Caki2 (cell line): ENCODE measurements at regions not wholly inside any gene's neighbourhood (a gene's known extent, or its start where the extent isn't known, plus 50 kb on each side); places are given as distances from the start of the nearest gene placed in this dataset.
A peak's percentile ranks its signal among the peaks of the same experiment; 100 is the strongest.

Experiments
- DNase-seq: peaks from one replicate; pipeline ENCODE4 v3.0.0-alpha.2; 2015; ENCODE audit warnings: low read depth
- in situ Hi-C: cut with HindIII; loops from 2 replicates; pipeline ENCODE4 v1.10.0; 2016; ENCODE audit warnings: low sequenced_read_pairs, low pct_unique_long_range_greater_than_20kb, mixed read lengths

DNA sequence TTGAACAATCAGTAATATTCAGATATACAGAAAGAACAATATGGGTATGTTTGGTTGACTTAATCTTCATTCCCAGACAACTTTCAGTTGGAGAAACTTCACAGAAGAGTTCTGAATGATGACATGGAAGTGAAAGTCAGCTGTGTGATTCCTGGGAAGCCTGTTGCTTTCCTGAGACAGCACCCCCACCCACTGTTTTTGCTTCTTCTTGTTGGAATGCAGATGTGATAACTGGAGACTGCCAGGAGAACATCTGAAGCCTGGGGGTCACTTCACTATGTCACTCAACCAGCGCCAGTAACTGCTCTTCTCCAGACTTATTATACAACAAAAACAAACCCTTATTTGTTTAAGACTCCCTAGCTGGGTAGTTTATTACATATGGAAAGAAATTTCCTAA, 599.4 kb downstream of the ZIC1 start:
- in situ Hi-C loops: no loop called here
- no peak for DNase-seq

DNA sequence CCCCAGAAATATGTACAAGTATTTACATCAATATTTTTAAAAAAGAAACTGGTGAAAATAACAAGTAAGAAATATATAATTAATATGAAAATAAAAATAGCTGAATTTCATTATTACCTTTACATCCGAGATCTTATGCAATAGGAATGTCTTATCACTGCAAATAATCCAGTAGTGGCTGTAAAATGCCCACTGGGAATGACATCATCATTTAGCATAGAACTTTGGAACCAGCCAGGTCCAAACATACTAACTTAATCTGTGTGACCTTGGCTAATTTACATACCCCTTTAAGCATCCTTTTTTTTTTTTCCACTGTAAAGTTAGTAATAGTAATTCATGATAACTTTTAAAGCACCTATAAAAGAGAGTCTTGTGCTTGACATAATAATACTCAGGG, 611.7 kb downstream of the ZIC1 start:
- in situ Hi-C loops: no loop called here
- DNase-seq: no peak

DNA sequence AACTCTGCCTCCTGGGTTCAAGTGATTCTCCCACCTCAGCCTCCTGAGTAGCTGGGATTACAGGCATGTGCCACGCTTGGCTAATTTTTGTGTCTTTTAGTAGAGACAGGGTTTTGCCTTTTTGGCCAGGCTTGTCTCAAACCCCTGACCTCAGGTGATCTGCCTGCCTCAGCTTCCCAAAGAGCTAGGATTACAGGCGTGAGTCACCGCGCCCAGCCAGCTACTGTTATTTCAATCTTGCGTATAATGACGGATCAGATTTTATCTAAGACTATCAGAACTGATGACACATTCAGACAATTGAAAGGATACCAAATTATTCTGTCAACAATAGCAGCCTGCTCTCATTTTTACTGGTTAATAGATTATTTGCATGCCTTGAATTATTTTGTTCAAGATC, 612.2 kb downstream of the ZIC1 start:
- in situ Hi-C loops: no loop called here
- DNase-seq: no peak

DNA sequence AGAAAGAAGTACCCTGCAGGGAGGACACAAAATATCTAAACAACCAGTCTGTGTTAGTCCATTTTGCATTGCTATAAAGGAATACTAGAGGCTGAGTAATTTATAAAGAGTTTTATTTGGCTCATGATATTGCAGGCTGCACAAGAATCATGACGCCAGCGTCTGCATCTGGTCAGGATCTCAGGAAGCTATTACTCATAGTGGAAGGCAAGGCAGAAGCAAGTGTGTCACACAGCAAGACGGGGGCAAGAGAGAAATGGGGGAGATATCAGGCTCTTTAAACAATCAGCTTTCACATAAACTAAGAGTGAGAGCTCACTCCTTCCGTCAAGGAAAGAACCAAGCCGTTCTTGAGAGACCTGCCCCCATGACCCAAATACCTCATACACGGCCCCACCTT, 614.8 kb downstream of the ZIC1 start:
- DNase-seq: no peak

DNA sequence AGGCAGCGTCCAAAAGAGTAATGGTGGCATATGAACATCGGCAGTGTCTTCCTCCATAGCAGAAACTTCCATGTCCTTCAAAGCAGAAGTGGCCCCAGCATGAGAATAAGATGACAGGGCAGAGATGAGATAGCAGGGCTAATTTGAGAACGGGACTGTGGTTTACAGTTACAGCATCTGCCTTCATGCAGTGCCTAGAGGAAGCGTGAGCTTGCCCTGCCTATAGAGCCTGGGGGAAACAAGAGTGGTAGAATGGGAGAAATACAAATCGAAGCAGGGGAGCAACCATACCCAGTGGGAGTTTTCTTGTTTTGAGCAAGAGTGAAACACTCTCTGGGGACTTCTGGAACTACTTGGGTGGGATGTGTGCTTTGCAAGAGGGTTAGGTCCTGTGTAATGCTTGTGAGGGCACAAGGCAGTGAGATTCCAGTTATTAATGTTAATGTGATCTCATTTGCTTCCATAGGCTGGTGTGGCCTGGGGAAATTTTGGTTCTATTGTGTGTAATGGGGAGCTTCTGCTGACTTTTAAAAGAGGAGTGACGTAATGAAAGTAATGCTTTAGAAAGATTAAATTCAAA, 616.9 kb downstream of the ZIC1 start:
- no peak for DNase-seq
- in situ Hi-C loops: no loop called here

More for the DNA sequence above, 614.8 kb downstream of the ZIC1 start:
- in situ Hi-C loops: no loop called here

DNA sequence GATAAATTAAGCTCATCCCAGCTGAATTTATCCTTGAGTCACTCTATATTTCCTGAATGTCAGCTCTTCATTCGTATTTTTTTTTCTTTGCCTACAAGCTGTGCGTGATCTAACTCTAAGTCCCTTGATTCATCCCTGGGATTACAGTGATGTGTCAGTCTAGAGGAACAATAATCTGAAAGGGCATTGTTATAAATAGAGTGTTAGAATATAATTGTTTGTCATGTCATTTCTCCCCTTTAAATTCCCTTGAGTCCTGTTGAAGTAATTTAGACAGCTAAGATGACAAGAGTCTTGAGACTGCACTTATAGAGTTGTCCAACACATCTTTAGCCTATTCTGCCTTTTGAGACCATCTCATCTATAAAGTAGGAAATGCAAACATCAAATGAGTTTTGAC, 621.8 kb downstream of the ZIC1 start:
- DNase-seq: no peak
- in situ Hi-C loops: no loop called here

DNA sequence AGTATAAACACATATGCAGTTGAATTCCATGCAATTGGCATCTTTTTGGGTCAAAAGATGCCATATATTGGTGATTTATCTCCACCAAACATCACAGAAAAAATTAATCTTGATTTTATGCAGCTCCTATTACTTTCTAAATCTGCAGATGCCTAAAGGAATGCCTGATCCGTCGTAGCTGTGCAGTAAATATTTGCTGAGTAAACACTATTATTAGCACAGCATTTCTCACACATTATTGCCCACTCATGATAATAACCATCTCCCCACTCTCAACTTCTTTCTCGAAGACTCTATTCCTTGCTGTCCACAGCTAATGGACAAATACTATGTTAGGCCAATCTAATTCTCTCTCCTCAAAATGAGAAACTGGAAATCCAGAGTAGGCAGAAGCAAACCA, 625.2 kb downstream of the ZIC1 start:
- DNase-seq: no peak
- in situ Hi-C loops: no loop called here

DNA sequence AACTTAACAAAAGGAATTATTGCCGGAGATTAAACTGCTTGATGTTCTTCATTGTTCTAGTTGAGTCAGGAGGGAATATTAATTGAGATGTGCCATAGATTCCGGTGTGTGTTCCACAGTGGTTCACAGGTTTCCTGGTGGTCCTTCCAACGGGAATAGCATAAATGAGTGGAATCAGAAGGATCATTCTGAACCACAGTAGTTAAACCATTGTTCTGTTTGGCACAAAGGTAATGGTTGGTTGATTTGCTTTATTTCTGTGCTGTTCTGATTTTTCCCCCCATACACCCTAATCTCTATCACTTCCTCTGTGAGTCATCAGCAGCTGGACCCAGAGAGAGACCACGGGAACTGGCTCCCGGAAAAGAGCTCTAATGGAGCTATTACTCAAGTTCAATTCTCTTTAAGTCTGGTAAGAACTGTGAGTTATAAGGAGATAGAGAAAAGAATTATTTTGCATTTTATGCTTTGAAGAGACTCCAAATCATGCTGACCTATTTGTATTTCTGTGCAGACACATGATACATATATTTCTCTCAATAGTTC, 627.2 kb downstream of the ZIC1 start:
- in situ Hi-C loops: no loop called here
- DNase-seq: no peak

DNA sequence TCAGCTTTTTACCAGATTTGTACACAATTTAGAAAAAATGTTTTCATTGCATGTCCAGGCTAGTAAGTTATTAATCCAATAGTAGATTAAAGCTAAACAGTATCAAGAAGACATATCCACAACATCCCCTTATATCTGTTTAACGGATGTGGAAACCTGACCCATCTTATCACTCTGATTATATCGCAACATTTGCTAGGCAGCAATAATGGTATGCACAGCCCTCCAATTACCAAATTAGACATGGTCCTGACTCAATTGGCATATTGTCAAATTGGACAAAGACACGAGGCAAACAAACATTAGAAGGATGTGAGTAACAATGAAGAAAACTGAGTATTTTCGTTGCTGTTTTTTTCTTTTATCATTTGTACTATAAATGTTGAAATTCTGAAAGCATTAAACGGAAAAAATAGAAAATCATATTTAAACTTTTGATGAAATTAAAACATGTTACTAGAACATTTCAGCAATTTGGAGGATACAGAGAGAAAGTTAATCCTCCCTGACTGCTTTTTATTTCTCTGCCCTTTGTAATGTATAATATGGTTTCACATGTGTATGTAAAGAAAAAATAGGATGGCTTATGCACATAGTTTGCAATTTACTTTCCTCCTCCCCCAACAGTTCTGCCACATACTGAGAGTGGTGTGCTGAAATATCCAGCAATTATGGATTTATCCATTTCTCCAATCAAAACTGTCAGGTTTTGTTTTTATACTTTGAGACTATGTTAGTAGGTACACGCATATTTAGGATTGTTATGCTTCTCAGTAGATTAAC, 633.7 kb downstream of the ZIC1 start:
- in situ Hi-C loops: no loop called here
- no peak for DNase-seq

DNA sequence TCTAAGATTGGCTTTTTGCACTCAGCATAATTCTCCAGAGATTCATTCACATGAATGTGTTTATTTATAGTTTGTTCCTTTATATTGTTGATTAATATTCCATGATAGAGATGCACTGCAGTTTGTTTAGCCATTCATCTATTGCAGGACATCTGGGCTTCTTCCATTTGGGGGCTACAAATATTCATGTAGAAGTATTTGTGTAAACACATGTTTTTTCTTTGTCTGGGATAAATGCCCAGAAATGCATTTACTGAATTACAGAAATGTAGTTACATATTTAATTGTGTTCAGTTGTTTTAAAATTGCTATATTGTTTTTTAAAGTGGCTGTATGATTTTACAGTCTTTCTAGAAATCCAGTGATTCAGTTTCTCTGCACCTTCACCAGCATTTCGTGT, 635.0 kb downstream of the ZIC1 start:
- in situ Hi-C loops: no loop called here
- no peak for DNase-seq

DNA sequence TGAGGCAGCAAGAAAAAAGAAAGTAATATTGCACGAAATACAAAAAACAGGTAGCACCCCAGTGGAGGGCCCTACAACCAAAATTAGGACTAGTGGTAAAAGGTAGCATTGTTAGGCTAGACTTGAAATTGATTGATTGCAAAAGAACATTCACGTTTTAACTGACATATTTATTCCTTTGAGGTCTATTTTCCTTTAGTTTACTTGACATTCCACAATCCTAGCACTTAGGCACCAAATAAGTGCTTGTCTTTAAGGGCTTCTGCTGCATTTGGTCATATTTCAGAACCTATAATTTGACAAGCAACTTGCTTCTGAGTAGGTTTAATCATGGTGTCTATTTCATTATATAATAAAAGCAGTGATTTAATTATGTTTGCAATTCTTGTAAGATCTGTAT, 642.7 kb upstream of the AGTR1 start:
- in situ Hi-C loops: no loop called here
- DNase-seq: no peak

DNA sequence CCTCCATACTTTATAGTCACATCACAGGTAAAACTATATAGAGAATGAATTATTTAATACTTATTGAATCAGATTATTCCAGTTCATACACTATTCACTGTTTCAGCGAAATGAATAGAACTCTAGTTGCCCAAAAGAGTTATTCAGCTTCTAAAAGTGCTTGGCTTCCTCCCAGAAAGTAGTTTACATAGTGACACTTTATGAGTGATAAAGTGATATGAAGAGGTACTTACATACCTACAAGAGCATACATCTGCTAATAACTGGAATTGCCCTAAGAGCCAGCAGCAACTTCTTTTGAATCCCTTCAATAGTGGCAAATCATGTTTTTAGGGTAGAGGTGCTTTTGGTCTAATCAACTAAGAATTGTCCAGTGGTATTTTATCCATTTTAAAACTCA, 635.1 kb upstream of the AGTR1 start:
- no peak for DNase-seq
- in situ Hi-C loops: no loop called here

DNA sequence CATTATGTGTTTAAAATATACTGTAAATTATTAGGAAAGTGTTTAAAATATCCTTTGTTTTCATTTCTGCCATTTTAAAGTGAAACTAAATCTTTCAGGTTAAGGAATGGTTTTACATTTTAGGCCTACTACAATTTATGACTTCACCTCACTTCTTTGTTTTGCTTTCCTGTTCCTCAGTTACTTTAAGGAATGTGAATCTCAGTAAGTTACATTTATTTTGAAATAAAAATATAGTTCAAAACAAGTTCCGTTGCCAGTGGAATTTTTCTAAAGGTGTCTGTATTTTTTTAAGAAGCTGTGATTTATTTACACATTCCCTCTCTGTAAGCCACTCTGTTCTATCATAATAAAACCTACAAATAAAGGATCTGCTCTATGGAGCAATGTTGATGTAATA, 630.9 kb upstream of the AGTR1 start:
- DNase-seq: no peak
- in situ Hi-C loops: no loop called here

DNA sequence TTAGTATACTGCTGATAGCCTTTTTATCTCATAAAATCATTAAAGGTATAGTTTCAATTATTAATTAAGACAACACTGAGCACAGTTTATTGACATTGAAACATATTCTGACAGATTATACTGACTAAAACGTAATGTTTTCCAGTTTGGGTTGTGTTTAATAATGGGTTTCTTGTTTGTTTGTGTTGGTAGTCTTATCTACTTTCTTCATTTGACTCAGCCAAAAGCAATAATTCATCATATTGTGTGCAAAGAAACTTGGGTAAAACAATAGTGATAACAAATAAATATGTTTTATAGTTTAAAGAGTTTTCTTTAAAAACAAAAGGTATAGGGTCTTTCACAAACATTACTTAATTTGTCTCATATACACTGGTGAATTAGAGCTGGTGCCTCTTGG, 629.2 kb upstream of the AGTR1 start:
- in situ Hi-C loops: no loop called here
- no peak for DNase-seq

DNA sequence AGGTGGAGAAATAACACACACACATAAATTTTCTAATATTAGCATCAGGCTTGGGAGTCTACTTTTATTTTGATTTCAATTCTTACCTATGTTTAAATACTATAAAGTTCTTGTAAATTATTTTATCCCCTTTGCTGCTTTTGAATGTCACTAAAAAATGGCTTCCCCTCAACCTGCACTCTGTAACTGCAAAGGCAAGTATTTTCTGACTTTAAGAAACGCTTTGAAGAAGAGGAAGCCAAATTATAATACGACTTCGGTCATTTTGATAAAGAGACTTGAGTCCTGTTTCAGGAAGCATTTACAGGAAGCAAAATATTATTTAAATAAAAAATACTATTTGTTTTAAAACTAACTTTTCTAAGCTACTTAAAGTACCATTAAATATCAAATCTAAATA, 627.7 kb upstream of the AGTR1 start:
- DNase-seq: no peak
- in situ Hi-C loops: no loop called here

DNA sequence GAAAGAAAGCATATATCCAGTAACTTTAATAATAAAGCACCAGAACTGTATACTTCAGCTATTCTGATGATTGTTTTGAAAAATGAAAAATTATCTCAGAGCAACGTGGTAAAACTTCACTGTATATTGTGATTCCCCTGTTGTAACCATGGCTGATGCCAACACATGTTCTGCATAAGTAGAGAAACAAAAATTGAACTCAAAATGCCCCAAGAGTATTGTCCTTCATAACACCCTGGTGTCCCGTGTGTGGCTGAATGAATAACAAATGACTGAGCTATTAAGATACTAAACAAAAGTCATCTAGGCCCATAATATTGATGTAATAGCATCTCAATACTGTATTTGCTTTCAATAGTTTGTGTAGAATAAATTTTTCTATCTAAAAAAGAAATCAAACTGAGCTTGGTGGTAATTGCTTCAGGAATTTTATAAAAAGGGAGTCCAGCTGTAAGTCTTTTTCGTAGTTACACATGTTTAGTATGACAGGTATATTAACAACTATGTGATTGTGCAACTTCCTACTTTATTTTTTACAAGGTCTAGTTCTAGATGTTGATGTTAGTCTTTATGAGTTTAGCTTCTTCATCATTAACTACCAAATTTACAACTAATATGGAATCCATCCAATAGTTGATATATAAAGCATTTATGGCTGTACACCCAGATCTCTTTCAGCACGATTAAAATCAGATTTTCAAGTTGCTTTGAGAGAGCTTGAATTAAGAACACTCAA, 623.8 kb upstream of the AGTR1 start:
- DNase-seq: no peak
- in situ Hi-C loops: no loop called here

DNA sequence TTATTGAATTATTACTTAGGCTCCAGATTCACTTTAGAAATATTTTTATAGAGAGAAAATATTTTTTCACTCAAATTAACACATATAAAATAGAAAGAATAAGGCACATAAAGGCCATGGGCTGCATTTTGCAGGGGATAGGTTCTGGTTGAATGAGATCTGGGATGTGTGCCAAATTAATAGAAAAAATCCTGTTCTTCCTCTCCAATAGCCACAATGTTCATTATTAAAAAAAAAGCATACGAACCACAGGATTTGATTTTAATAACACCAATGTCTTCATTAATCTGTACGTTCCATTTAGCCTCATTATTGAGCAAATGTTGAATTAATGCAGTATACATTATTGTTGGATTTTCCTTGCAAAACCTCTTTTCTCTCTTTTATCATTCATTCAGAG, 622.8 kb upstream of the AGTR1 start:
- DNase-seq: peak; percentile 8
- in situ Hi-C loops: no loop called here

DNA sequence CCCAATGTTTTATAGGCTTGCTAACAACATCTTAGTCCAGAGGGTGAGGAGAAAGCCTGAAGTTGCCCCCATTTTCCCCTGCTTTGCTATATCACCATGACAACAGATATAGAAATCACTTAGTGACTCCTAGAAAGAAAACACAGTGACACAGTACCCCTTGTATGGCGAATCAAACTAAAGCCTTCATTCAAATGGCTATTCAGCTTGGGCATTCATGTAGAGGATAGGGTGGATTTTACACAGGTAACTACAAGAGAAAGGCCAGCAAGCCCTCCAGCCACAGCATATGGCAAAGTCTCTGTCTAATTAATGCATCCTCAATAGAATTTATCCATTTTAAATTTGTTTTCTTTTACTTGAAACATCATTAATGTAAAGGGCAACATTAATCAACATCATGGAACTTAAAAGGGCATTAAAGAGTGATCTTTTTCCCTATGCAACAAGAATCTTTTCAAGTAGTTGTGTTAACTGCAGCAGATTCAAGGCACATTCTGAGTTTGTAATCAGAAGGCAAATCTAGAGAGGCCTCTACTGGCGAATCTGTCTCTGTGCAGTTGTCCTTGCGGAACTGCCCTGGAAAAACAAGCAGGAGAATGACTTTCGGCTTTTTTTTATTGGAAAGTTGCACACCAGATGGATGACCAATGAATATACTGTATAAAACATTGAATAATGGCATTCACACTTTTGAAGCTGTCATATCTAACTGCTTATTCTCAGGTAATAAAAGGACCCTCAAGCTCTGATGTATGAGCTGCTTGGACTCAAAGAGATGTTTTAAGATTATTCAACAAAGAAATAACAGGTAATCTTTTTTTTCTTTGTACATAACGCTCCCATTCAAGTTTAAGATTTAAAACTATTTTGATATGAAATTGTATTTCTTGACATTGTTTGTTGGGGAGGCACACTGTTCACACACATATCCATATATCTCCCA, 621.7 kb upstream of the AGTR1 start:
- in situ Hi-C loops: no loop called here
- peak; percentile 38 for DNase-seq
